ENCODE measurements at regions not wholly inside any gene's neighbourhood (a gene's known extent, or its start where the extent isn't known, plus 50 kb on each side); places are given as distances from the start of the nearest gene placed in this dataset.

- no peaks in the 10 kb centered on the region for H3K27me3 ChIP-seq (ENCODE audit: control insufficient read depth, insufficient read depth, low read length)
- H3K36me3 ChIP-seq (ENCODE audit: control insufficient read depth, insufficient read depth, low read length): no peaks in the 10 kb centered on the region
Observed at GRCh38 chr3:84042399-84043106, 916.2 kb upstream of the CADM2 start.

DNA sequence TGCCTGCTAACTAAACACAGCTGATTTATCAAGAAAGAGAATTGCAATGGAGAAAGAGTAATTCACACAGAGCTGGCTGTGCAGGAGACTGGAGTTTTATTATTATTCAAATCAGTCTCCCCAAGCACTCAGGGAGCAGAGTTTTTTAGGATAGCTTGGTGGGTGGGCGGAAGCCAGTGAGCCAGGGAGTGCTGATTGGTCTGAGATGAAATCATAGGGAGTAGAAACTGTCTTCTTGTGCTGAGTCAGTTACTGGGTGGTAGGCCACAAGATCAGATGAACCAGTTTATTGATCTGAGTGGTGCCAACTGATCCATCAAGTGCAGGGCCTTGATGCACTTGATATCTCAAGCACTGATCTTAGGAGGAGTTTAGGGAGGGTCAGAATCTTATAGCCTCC is 891.9 kb upstream of the CADM2 start:
- Histone ChIP-seq H3K27ac (ENCODE audit: low read depth, low read length) (no peak overlapping the region), H3K36me3 (ENCODE audit: control insufficient read depth, insufficient read depth, low read length) (no peaks in the 10 kb centered on the region), H3K4me3 (ENCODE audit: low read depth, low read length) (no peak overlapping the region), H3K4me1 (ENCODE audit: control insufficient read depth, insufficient read depth, low read length) (peaks cover 4% of the 10 kb centered on the region; the same call in 1 of the 2 replicates), H3K9ac (ENCODE audit: low read length) (no peak overlapping the region), H3K9me3 (ENCODE audit: control insufficient read depth, insufficient read depth, low read depth, low read length) (no peaks in the 10 kb centered on the region), H3K27me3 (ENCODE audit: control insufficient read depth, insufficient read depth, low read length) (no peaks in the 10 kb centered on the region)

More at GRCh38 chr3:84042399-84043106, 916.2 kb upstream of the CADM2 start:
- Histone ChIP-seq H3K27ac (ENCODE audit: low read depth, low read length) (no peak overlapping the region), H3K9me3 (ENCODE audit: control insufficient read depth, insufficient read depth, low read depth, low read length) (peaks cover 2% of the 10 kb centered on the region; the same call in 1 of the 2 replicates), H3K4me1 (ENCODE audit: control insufficient read depth, insufficient read depth, low read length) (no peaks in the 10 kb centered on the region), H3K9ac (ENCODE audit: low read length) (no peak overlapping the region), H3K4me3 (ENCODE audit: low read depth, low read length) (no peak overlapping the region)

DNA sequence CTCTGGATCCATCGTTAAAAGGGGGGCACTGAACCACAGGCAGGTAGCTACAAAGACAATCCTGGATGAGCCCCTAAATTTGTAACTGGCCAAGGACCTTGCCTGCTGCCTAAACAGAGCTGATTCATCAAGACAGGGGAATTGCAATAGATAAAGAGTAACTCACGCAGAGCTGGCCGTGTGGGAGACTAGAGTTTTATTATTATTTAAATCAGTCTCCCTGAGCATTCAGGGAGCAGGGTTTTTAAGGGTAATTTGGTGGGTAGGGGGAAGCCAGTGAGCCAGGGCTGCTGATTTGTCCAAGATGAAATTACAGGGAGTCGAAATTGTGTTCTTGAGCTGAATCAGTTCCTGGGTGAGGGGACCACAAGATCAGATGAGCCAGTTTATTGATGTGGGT is 885.1 kb upstream of the CADM2 start:
- Histone ChIP-seq H3K27me3 (ENCODE audit: control insufficient read depth, insufficient read depth, low read length) (no peaks in the 10 kb centered on the region), H3K4me1 (ENCODE audit: control insufficient read depth, insufficient read depth, low read length) (peaks cover 17% of the 10 kb centered on the region; the same call in 1 of the 2 replicates), H3K36me3 (ENCODE audit: control insufficient read depth, insufficient read depth, low read length) (no peaks in the 10 kb centered on the region), H3K4me3 (ENCODE audit: low read depth, low read length) (no peak overlapping the region), H3K9ac (ENCODE audit: low read length) (no peak overlapping the region), H3K9me3 (ENCODE audit: control insufficient read depth, insufficient read depth, low read depth, low read length) (peaks cover 2% of the 10 kb centered on the region; the same call in 1 of the 2 replicates), H3K27ac (ENCODE audit: low read depth, low read length) (no peak overlapping the region)

GRCh38 chr3:84074767-84075166 is 884.0 kb upstream of the CADM2 start:
- Histone ChIP-seq H3K4me3 (ENCODE audit: low read depth, low read length) (no peak overlapping the region), H3K36me3 (ENCODE audit: control insufficient read depth, insufficient read depth, low read length) (no peaks in the 10 kb centered on the region), H3K27ac (ENCODE audit: low read depth, low read length) (no peak overlapping the region), H3K27me3 (ENCODE audit: control insufficient read depth, insufficient read depth, low read length) (no peaks in the 10 kb centered on the region), H3K9me3 (ENCODE audit: control insufficient read depth, insufficient read depth, low read depth, low read length) (peaks cover 2% of the 10 kb centered on the region; the same call in 1 of the 2 replicates), H3K9ac (ENCODE audit: low read length) (no peak overlapping the region), H3K4me1 (ENCODE audit: control insufficient read depth, insufficient read depth, low read length) (peaks cover 17% of the 10 kb centered on the region; the same call in 1 of the 2 replicates)

DNA sequence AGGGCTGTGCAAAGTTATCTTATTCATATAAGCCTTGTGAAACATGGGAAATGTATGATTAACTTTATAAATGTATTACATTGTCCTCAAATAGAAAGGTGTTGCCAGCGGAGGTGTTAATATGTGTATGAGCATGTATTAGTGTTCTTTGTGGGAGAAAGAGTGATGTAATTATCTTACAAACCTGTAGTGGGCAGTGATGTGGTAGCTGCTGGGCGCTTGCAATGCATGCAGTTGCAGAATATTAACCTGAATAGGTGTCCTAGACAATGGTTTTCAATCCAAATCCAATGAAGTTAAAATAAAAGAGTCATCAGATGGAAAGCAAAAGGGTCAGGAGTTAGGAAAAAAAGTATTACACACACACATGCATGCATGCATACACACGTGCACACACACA is 881.3 kb upstream of the CADM2 start:
- no peaks in the 10 kb centered on the region for H3K36me3 ChIP-seq (ENCODE audit: control insufficient read depth, insufficient read depth, low read length)
- H3K27me3 ChIP-seq (ENCODE audit: control insufficient read depth, insufficient read depth, low read length): no peaks in the 10 kb centered on the region
- no peak overlapping the region for H3K9ac ChIP-seq (ENCODE audit: low read length)
- no peak overlapping the region for H3K4me3 ChIP-seq (ENCODE audit: low read depth, low read length)
- H3K4me1 ChIP-seq (ENCODE audit: control insufficient read depth, insufficient read depth, low read length): peaks cover 16% of the 10 kb centered on the region; the same call in 1 of the 2 replicates
- H3K9me3 ChIP-seq (ENCODE audit: control insufficient read depth, insufficient read depth, low read depth, low read length): peaks cover 2% of the 10 kb centered on the region; the same call in 1 of the 2 replicates
- no peak overlapping the region for H3K27ac ChIP-seq (ENCODE audit: low read depth, low read length)

- peaks cover 20% of the 10 kb centered on the region for H3K9me3 ChIP-seq (ENCODE audit: control insufficient read depth, insufficient read depth, low read depth, low read length)
- H3K9ac ChIP-seq (ENCODE audit: low read length): no peak overlapping the region
- no peaks in the 10 kb centered on the region for H3K4me1 ChIP-seq (ENCODE audit: control insufficient read depth, insufficient read depth, low read length)
- H3K27ac ChIP-seq (ENCODE audit: low read depth, low read length): no peak overlapping the region
- no peak overlapping the region for H3K4me3 ChIP-seq (ENCODE audit: low read depth, low read length)
- no peaks in the 10 kb centered on the region for H3K27me3 ChIP-seq (ENCODE audit: control insufficient read depth, insufficient read depth, low read length)
- no peaks in the 10 kb centered on the region for H3K36me3 ChIP-seq (ENCODE audit: control insufficient read depth, insufficient read depth, low read length)
Observed at GRCh38 chr3:84082726-84083125, 876.1 kb upstream of the CADM2 start.

DNA sequence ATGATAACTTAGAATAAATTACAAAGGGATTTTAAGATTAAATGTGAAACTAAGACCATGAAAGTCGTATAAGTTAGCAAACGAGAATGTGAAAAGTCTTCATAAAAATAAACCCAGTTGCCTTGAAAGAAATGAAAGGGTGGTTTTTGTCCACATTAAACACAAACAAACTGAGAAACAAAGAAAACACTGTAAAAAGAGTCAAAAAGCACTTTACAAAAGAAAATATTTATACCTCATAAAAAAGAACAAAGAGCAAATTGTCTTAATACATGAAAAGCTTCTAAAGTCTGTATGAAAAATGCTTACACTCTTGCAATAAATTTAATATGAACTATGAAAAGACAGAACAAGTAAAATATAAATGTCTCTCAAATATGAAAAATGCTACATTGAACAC is 865.9 kb upstream of the CADM2 start:
- Histone ChIP-seq H3K27me3 (ENCODE audit: control insufficient read depth, insufficient read depth, low read length) (no peaks in the 10 kb centered on the region), H3K27ac (ENCODE audit: low read depth, low read length) (no peak overlapping the region), H3K4me3 (ENCODE audit: low read depth, low read length) (no peak overlapping the region), H3K4me1 (ENCODE audit: control insufficient read depth, insufficient read depth, low read length) (no peaks in the 10 kb centered on the region), H3K9me3 (ENCODE audit: control insufficient read depth, insufficient read depth, low read depth, low read length) (no peaks in the 10 kb centered on the region), H3K36me3 (ENCODE audit: control insufficient read depth, insufficient read depth, low read length) (no peaks in the 10 kb centered on the region), H3K9ac (ENCODE audit: low read length) (no peak overlapping the region)

DNA sequence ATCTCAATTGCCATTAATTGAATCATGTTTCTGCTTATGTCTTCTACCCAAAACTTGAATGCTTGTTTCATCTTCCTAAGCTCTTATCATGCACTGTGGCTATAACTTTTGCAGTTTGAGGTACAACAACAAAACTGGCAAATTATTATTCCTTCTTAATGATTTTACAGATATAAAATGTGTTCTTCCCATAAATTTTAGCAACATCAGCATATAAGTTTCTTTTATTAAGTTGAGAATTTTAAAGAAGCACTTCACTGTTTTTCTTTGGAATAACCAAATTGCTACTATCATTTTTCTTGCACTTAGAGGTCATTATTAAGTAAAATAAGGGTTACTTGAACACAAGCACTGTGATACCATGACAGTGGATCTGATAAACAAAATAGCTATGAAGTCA is 862.6 kb upstream of the CADM2 start:
- H3K27ac ChIP-seq (ENCODE audit: low read depth, low read length): no peak overlapping the region
- no peaks in the 10 kb centered on the region for H3K9me3 ChIP-seq (ENCODE audit: control insufficient read depth, insufficient read depth, low read depth, low read length)
- no peak overlapping the region for H3K9ac ChIP-seq (ENCODE audit: low read length)
- H3K27me3 ChIP-seq (ENCODE audit: control insufficient read depth, insufficient read depth, low read length): no peaks in the 10 kb centered on the region
- H3K4me1 ChIP-seq (ENCODE audit: control insufficient read depth, insufficient read depth, low read length): no peaks in the 10 kb centered on the region
- no peaks in the 10 kb centered on the region for H3K36me3 ChIP-seq (ENCODE audit: control insufficient read depth, insufficient read depth, low read length)
- no peak overlapping the region for H3K4me3 ChIP-seq (ENCODE audit: low read depth, low read length)

GRCh38 chr3:84100861-84101260 is 857.9 kb upstream of the CADM2 start:
- H3K9ac ChIP-seq (ENCODE audit: low read length): no peak overlapping the region
- no peaks in the 10 kb centered on the region for H3K4me1 ChIP-seq (ENCODE audit: control insufficient read depth, insufficient read depth, low read length)
- no peak overlapping the region for H3K27ac ChIP-seq (ENCODE audit: low read depth, low read length)
- H3K27me3 ChIP-seq (ENCODE audit: control insufficient read depth, insufficient read depth, low read length): no peaks in the 10 kb centered on the region
- H3K4me3 ChIP-seq (ENCODE audit: low read depth, low read length): no peak overlapping the region
- H3K9me3 ChIP-seq (ENCODE audit: control insufficient read depth, insufficient read depth, low read depth, low read length): no peaks in the 10 kb centered on the region
- no peaks in the 10 kb centered on the region for H3K36me3 ChIP-seq (ENCODE audit: control insufficient read depth, insufficient read depth, low read length)

GRCh38 chr3:84108442-84108971 is 850.3 kb upstream of the CADM2 start:
- Histone ChIP-seq H3K4me1 (ENCODE audit: control insufficient read depth, insufficient read depth, low read length) (peaks cover 16% of the 10 kb centered on the region), H3K36me3 (ENCODE audit: control insufficient read depth, insufficient read depth, low read length) (no peaks in the 10 kb centered on the region), H3K4me3 (ENCODE audit: low read depth, low read length) (no peak overlapping the region), H3K27me3 (ENCODE audit: control insufficient read depth, insufficient read depth, low read length) (no peaks in the 10 kb centered on the region), H3K9me3 (ENCODE audit: control insufficient read depth, insufficient read depth, low read depth, low read length) (no peaks in the 10 kb centered on the region), H3K9ac (ENCODE audit: low read length) (no peak overlapping the region), H3K27ac (ENCODE audit: low read depth, low read length) (no peak overlapping the region)

- Histone ChIP-seq H3K4me3 (ENCODE audit: low read depth, low read length) (no peak overlapping the region), H3K27me3 (ENCODE audit: control insufficient read depth, insufficient read depth, low read length) (no peaks in the 10 kb centered on the region), H3K36me3 (ENCODE audit: control insufficient read depth, insufficient read depth, low read length) (no peaks in the 10 kb centered on the region), H3K9me3 (ENCODE audit: control insufficient read depth, insufficient read depth, low read depth, low read length) (no peaks in the 10 kb centered on the region), H3K4me1 (ENCODE audit: control insufficient read depth, insufficient read depth, low read length) (peaks cover 16% of the 10 kb centered on the region), H3K27ac (ENCODE audit: low read depth, low read length) (no peak overlapping the region), H3K9ac (ENCODE audit: low read length) (no peak overlapping the region)
Observed at GRCh38 chr3:84109911-84110310, 848.9 kb upstream of the CADM2 start.

Data from HUES6 (cell line).